HG03139 (cell line): ENCODE measurements at regions not wholly inside any gene's neighbourhood (a gene's known extent, or its start where the extent isn't known, plus 50 kb on each side); places are given as distances from the start of the nearest gene placed in this dataset.
"Not testable (repeated sequence)": the region's sequence is repeated elsewhere in the genome, so short reads cannot be mapped to it uniquely, and the experiment has no call there.

Experiments
- ATAC-seq: cut with Tn5 transposase; IDR thresholded peaks from one replicate; pipeline ENCODE4 v1.9.1; 2021; ENCODE audit not compliant: unreplicated experiment

DNA sequence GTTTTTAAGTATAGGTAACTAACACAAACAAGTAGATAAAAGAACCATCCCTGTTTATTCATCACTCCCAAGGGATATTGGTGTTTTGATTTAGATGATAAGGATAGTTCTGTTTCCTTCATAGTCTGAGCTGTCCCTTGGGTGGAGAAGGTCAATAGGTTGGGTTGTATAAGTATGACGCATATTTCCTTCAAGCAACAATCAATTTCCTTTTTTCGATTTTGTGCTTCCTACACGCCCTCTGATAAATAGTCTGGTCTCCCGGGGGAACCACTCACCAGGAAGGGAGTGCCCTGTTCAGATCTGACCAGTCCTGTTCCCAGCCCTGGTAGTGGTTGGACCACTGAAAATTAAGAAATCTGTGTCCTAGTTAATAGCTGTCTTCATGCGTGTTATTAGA, 378.8 kb upstream of the FAR2 start:
- no peak for ATAC-seq

DNA sequence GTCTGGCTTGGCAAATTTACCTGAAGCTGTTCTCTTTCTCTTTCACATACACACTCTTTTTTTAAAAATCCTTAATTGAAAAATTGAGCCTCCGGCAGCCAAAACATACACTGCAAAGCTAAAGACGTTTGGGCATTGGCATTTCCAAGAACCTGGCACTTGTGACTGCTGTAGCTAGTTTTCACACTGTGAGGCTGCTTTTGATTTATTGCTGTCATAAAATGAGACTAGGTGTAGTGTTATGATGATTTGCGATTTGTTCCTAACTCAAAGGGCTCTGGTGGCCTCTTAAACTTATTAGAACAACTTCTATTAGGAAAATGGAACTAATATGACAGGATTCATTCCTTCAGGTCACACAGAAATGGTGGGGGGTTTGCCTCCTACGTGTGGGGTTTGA, 377.1 kb upstream of the FAR2 start:
- ATAC-seq, result no peak

DNA sequence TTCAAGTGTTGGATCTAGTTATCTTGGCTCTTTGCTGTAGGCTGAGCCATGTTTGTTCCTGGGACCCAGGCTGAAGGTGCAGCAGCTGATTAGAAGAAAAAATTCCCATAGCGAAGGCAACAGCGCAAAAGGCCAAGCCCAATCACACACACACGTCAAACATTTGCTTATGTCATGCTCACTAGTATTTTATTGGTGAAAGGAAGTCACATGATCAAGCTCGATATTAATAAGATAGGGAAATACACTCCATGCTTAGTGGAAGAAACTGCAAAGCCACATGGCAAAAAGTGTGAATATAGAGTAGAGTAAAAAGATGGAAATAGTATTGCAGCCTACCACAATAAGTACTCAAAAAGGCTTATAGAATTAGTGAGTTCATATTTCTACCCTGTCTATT, 373.5 kb upstream of the FAR2 start:
- no peak for ATAC-seq

DNA sequence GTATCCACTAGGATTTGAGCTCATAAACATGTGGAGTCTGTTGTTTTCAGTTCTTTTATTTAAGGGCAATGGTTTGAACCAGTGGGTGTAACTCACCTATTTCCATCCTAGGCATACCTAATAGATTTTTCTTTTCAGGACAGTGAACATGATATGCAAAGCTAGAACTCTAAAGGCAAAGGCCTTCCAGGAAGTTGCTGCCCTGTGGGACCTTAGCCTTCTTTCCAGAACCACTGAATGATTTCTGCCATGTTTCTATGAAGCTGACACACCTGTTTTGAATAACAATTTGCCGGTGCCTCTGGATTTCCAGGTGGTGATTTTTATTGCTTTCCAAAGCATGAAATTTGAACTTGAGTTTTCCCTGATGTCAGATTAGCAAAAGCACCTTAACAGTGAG, 372.9 kb upstream of the FAR2 start:
- no peak for ATAC-seq

DNA sequence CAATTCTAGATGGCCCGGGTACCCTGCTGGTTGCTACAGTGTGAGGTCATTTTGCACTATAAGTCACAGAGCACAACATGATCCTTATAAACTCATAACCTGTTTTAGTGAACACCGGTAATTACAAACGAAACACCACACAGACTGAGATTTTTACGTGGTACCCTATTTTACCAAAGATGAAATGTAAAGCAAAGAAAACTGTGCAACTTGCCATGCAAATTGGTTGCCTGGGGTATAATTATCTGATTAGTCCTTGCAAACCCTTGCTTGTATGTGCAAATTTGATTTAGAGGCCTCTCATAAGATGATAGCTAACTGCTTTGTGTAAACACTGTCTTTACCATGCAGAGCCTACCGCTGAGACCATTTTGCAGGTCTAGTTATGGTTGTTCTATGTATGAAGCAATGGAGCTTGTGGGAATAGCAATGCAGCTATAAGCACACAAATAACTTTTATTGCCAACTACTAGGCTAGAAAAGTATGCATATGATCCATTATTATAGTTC, 372.1 kb upstream of the FAR2 start:
- no peak for ATAC-seq

DNA sequence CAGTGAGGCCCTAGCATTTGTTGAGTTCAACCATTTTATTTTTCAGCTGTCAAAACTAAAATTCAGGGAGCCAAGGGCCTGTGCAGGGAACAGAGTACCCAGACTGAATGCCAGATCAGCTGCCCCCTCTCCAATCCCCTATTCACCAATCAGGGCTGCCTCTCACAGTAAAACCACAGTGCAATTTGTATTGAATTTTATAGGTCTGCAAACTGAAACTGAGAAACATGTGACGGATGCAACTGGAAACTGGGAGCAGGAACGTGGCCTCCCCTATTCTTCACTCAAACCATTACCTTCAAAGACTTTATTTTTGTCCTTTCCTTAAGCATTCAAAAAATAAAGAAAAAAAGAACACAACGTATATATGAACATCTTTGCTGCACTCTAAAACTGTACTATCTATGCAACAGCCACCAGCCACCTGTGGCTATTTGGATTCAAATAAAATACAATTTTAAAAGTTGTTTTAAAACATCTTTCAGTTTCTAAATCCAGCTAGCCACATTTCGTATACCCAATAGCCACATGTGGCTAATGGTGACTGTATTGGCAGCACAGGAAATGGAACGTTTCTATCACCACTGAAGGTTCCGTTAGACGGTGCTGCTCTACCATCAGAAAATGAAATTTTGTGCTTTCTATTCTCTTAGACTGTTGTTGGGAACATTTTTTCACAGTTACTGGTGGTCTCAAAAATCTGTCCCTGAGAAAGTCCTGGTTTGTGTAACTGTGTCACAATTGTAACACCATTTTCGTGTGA, 371.3 kb upstream of the FAR2 start:
- no peak for ATAC-seq

DNA sequence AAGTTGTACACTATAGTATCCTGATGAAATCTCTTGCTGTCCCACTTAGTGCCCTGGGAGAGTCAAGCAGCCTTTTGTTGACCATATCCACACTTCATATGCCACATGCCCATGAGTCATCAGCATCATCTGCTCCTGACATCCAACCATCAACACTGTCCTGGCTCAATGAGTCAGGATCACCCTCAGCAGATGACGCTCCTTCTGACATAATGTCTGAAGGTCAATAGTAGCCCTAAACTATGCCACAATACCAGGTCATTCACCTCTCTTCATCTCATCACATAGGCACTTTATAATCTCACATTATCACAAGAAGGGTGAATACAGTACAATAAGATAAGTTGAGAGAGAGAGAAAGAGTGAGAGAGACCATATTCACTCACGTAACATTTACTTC, 369.0 kb upstream of the FAR2 start:
- ATAC-seq, result no peak

DNA sequence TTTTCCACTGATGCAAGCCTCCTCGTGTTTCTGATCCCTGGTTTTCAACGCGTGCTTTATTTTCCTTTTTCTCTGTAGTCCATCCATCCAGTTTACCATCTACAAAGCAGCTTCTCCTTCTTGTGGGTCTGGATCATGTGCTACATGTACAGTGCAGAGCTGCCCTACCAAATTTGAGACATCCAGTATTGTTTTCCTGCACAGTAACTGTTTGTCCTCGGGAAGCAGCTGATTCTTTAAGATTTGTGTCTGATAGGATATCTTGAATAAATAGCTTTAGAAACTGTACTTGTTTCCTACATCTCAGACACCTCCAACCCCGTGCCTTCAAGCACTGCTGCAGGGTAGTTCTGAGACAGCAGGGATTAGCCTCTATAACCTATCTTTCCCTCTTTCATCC, 368.1 kb upstream of the FAR2 start:
- ATAC-seq, result no peak

DNA sequence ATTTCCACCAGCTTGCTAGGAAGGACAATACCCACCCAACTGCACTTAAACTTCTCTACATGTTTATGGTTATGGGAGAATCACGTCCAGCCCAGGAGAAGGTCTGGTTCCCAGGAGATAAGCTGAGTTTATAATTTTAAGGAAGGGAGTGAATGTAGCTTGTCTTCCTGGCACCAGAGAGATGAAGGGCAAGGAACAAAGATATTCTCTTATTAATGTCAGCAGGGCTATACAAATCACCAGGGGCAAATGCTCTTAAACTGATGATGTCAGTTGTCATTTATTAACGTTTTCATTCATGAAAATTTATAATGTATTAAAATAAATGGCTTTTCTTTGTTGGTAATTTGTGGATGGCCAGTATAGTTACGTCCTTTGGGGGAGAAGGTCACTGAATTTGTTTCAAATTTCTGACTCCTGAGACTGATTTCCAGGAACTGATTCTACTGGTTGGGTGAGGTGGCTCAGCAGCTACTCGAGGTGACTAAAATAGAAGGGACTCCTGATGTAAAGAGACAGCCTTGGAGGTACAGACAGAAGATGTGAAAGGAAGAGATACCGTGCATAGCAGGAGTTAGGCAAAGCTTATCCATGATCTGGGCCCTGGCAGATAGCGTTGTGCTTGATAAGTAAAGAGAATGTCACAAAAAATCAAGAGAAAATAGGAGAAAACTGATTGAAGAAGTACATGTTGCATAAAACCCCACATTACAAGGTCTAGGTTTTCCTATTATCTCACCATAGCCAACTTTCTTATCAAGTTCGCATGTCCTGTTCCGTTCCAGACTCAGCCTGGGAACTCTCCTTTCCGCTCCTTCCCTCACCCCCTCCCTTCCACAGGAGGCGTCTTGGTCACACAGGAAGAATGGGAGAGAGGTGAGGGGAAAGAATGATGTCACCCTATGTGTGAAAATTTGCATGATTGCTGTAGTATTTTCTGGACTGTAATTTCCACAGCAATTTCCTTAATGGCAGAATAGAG, 367.1 kb upstream of the FAR2 start:
- no peak for ATAC-seq

DNA sequence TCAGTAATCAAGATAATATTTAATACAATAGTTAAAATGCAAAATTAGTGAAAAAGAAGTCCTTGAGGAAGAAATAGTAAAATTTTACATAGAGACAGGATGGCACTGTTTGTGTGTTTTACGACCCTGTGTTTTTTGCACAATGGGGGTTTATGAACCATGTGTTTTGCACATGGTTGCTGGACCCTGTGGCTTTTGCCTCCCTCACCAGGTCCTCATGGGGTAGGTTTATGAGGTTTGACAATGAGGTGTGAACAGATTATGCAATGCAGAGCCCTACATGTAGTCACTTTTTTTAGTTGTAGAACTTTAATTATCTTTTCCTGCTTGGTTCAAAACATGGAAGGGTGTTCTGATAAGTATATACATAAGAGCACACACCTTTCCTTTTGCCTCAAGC, 366.3 kb upstream of the FAR2 start:
- no peak for ATAC-seq

DNA sequence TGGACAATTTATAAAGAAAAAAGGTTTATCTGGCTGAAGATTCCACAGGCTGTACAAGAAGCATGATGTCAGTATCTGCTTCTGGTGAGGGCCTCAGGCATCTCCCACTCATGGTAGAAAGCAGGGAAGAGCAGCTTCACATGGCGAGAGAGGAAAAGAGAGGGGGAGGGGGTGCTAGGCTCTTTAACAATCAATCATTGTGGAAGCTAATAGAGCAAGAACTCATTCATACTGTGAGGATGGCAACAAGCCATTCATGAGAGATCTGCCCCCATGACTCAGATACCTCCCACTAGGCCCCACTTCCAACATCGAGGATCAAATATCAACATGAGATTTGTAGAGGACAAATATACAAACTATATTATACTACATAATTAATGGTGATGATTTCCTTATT, 361.9 kb upstream of the FAR2 start:
- ATAC-seq, result no peak

DNA sequence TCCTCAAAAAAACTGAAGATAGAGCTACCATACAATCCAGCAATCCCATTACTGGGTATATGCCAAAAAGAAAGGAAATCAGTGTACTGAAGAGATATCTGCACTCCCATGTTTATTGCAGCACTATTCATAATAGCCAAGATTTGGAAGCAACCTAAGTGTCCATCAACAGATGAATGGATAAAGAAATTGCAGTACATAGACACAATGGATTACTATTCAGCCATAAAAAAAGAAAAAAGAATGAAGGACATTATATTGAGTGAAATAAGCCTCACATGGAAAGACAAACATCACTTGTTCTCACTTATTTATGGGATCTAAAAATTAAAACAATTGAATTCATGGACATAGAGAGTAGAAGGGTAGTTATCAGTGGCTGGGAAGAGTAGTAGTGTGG, 360.8 kb upstream of the FAR2 start:
- ATAC-seq, result not testable (repeated sequence)

DNA sequence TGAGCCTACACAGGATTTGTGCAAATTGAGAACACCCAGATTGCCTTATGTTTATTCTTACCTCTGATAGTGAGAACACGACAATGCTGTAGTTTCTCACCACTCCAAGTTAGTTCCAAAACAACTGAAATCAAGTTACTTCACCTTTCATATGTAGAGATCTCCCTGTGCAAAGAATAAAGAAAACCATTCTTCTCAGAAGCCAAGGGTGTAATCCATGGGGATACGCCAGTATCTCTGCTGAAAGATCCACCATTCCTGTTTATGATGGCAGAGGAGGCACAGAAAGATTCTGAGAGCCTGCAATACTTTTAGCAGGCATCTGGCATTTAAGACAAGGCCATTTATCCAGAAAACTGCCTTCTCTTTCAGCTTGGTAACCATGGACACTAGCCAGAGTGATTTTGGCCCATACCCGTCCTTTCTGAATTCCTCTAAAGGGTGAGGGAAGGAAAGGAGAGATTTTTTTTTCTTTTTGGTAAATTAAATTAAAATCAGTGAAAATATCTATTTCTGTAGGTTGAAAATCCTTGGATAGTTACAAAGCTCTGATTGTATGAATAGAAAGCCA, 355.4 kb upstream of the FAR2 start:
- ATAC-seq, result no peak

DNA sequence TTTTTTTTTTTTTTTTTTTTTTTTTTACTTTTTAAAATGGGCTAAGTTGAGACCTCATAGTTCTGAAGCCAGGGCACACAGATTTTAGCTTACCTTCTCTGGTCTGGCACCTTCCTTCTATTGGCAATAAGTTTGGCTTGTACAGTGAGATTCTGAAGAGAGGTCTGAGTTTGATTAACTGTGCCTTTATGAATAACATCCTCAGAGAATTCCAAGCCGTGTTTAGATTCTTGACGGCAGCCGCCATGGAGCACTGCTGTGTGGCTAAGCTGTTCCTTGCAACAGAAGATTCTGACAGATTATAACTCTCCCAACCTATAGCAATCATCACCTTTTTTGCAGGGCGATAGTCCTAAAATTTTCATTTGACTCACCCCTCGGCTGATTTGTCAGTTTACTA, 354.9 kb upstream of the FAR2 start:
- no peak for ATAC-seq

DNA sequence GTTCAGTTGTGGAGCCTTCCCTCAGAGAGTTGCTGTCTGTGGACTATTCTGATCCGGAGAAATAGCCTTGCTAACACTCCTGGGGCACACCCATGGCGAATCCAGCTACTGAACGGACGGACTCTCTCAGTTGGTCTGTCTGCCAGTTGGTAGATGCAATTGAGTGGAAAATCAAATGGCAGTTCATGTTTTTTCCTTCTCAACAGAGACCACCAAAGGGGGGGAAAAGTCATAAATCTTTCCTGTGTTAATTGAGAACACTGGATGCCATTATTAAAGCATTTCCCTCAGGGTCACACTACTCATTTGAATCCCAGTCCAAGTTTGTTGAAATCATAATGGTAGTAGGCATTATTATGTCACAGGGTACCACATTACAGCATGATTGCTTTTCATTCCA, 354.3 kb upstream of the FAR2 start:
- no peak for ATAC-seq

DNA sequence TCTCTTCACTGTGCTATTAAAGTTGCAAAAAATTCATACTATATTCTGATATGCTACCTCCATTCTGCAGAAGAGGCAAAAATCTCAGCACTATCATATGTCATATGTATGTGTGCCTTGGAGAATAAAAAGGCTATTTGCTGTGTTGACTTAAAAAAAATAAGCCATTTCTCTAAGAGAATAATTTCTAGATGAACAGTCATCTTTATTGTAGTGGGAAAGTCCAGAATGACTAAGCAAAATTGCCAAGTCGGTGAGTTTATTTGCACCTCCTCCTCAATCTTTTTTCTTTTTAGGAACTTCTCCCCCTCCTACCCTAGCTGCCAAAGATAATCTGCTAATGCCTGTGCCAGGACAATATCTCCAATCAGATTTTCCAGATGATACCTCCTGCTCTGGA, 353.8 kb upstream of the FAR2 start:
- ATAC-seq, result no peak

DNA sequence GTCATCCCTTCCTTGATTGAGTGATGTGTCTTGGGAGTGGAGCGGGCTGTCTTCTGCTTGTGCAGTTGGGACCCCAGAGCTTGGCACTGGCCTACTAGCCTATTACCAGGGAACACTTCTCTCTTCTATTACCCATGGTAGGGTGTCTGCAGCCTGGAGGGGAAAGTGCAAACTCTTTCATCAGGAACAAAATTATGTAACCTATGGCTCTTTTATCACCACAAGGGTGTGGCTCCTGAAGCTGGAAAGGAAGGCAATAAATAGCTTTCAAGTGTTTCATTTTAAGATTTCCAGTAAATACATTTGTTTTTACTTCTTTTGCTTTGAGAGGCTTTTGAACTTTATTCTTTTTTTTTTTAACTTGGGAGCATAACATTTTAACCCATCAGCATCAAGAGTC, 349.7 kb upstream of the FAR2 start:
- ATAC-seq, result no peak

DNA sequence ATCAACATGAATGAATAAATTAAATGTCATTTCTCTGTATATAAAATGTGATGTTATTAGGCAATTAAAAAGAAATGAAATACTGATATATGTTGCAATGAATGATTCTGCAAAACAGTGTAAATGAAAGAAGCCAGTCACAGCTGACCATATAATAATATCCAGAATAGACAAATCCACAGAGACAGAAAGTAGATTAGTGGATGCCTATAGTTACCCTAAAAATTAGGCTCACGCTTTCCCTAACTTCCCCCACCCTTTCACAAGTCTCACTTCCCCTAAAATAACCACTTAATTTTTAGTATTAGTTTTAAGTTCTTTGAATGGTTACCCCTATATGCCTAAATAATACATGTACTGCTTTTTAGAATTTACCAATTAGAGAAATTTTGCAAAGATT, 348.9 kb upstream of the FAR2 start:
- no peak for ATAC-seq

DNA sequence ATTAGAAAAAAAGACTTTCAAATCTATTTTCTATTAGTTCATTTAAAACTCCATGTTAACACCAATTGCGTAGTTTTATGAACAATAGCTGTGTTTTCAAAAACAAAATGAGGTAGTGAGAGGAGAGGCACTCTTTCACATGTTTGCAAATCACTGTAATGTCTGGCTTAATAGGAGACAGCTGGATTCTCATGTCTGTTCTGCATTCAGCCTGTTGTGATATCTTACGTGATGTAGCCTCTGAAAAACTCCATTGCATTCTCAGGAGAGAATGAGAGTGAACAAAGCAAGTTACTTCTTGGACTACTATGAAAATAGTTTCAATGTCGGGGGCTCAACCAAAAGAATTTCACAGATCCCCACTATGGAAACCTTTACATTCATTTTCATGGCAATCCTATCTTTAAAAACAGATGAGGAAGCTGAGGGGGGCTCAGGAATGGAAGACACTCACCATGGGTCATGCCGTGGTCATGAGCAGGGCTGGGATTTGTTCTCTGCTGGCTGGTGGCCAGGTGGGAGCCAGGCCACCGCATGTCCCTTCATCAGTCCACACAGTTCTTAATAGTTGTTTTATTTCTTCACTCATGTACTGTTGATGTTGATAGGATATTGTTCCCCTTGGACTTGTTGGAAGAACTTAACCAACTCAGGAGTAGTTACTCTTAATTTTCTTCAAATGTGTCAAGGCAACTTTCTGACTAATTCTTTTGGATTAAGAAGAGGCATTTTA, 346.2 kb upstream of the FAR2 start:
- no peak for ATAC-seq

DNA sequence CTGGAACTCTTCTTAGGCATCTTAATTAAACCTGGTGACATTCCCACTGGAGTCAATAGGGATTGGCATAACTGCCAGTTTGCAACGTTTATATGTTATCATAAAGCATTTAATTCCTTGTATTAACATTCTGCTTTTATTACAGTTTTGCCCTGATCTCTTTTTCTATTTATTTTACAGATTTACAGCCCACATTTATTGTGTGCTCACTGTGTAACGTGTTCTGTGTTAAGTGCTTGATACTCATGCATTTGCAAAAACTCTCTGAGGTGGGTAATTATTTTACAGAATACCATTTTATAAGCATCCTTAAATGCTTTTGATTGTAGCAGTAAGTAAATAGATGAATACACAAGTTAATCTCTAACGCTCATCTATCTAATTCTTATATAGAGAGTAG, 341.5 kb upstream of the FAR2 start:
- ATAC-seq, result no peak

DNA sequence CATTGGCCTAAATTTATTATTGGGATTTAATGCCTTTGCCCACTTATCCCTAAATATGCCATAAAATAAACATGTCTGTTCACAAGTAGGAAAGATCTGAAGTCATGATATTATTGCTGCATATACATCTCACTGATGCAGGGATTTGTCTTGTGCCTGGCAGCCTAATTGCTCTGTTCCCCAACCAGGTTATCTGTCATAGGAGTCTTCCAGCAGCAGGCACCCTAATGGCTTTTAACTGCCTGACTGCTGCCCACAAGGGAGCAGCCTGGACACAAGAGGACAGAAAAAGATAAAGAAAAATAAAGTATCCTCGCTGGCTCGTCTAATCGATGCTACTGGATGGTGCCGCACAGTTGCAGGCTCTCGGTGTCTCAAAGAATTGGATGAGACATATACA, 337.6 kb upstream of the FAR2 start:
- no peak for ATAC-seq
